ENCODE measurements at regions not wholly inside any gene's neighbourhood (a gene's known extent, or its start where the extent isn't known, plus 50 kb on each side); places are given as distances from the start of the nearest gene placed in this dataset.

GRCh38 chr11:115060840-115061239 is 382.5 kb downstream of the NXPE2 start:
- no peaks in the 10 kb centered on the region for H3K27me3 ChIP-seq (ENCODE audit: low read depth)
- no peaks in the 10 kb centered on the region for H3K9me3 ChIP-seq
- DNase-seq (ENCODE audit: low spot score in 2 of 2): no peak
- no peak overlapping the region for H3K4me3 ChIP-seq
- H3K36me3 ChIP-seq (replicated peaks): no peaks in the 10 kb centered on the region
- no peaks in the 10 kb centered on the region for H3K4me1 ChIP-seq
- in situ Hi-C loops (cut with MboI; ENCODE audit: low sequenced_read_pairs): no loop called here

GRCh38 chr11:115065314-115065713 is 387.0 kb downstream of the NXPE2 start:
- Histone ChIP-seq H3K4me1 (no peaks in the 10 kb centered on the region), H3K36me3 (replicated peaks) (no peaks in the 10 kb centered on the region), H3K27me3 (ENCODE audit: low read depth) (no peaks in the 10 kb centered on the region), H3K9me3 (no peaks in the 10 kb centered on the region), H3K4me3 (no peak overlapping the region)
- in situ Hi-C loops (cut with MboI; ENCODE audit: low sequenced_read_pairs): no loop called here
- no peak for DNase-seq (ENCODE audit: low spot score in 2 of 2)

- Histone ChIP-seq H3K4me1 (no peaks in the 10 kb centered on the region), H3K4me3 (no peak overlapping the region), H3K27me3 (ENCODE audit: low read depth) (no peaks in the 10 kb centered on the region), H3K9me3 (no peaks in the 10 kb centered on the region), H3K36me3 (replicated peaks) (no peaks in the 10 kb centered on the region)
- no peak for DNase-seq (ENCODE audit: low spot score in 2 of 2)
- in situ Hi-C loops (cut with MboI; ENCODE audit: low sequenced_read_pairs): no loop called here
Measured at GRCh38 chr11:115065830-115066664, 387.7 kb downstream of the NXPE2 start.

GRCh38 chr11:115067471-115067870 is 389.1 kb downstream of the NXPE2 start:
- in situ Hi-C loops (cut with MboI; ENCODE audit: low sequenced_read_pairs): no loop called here
- DNase-seq (ENCODE audit: low spot score in 2 of 2): no peak
- H3K27me3 ChIP-seq (ENCODE audit: low read depth): no peaks in the 10 kb centered on the region

GRCh38 chr11:115067900-115068530 is 389.7 kb downstream of the NXPE2 start:
- no peaks in the 10 kb centered on the region for H3K4me1 ChIP-seq
- in situ Hi-C loops (cut with MboI; ENCODE audit: low sequenced_read_pairs): no loop called here
- no peak overlapping the region for H3K4me3 ChIP-seq
- no peak for DNase-seq (ENCODE audit: low spot score in 2 of 2)
- H3K9me3 ChIP-seq: no peaks in the 10 kb centered on the region
- H3K36me3 ChIP-seq (replicated peaks): no peaks in the 10 kb centered on the region
- H3K27me3 ChIP-seq (ENCODE audit: low read depth): no peaks in the 10 kb centered on the region

More at GRCh38 chr11:115067471-115067870, 389.1 kb downstream of the NXPE2 start:
- Histone ChIP-seq H3K36me3 (replicated peaks) (no peaks in the 10 kb centered on the region), H3K4me3 (no peak overlapping the region), H3K9me3 (no peaks in the 10 kb centered on the region), H3K4me1 (no peaks in the 10 kb centered on the region)

GRCh38 chr11:115069599-115069998 is 391.3 kb downstream of the NXPE2 start:
- in situ Hi-C loops (cut with MboI; ENCODE audit: low sequenced_read_pairs): no loop called here
- DNase-seq (ENCODE audit: low spot score in 2 of 2): no peak
- H3K4me1 ChIP-seq: no peaks in the 10 kb centered on the region
- no peaks in the 10 kb centered on the region for H3K36me3 ChIP-seq (replicated peaks)
- no peak overlapping the region for H3K4me3 ChIP-seq
- H3K9me3 ChIP-seq: no peaks in the 10 kb centered on the region
- H3K27me3 ChIP-seq (ENCODE audit: low read depth): no peaks in the 10 kb centered on the region

GRCh38 chr11:115075356-115075755 is 397.0 kb downstream of the NXPE2 start:
- Histone ChIP-seq H3K9me3 (no peaks in the 10 kb centered on the region), H3K4me3 (no peak overlapping the region), H3K36me3 (replicated peaks) (no peaks in the 10 kb centered on the region), H3K27me3 (ENCODE audit: low read depth) (no peaks in the 10 kb centered on the region), H3K4me1 (no peaks in the 10 kb centered on the region)
- in situ Hi-C loops (cut with MboI; ENCODE audit: low sequenced_read_pairs): no loop called here
- no peak for DNase-seq (ENCODE audit: low spot score in 2 of 2)

- H3K4me3 ChIP-seq: no peak overlapping the region
- H3K9me3 ChIP-seq: no peaks in the 10 kb centered on the region
- H3K4me1 ChIP-seq: no peaks in the 10 kb centered on the region
- in situ Hi-C loops (cut with MboI; ENCODE audit: low sequenced_read_pairs): no loop called here
- H3K36me3 ChIP-seq (replicated peaks): no peaks in the 10 kb centered on the region
- no peak for DNase-seq (ENCODE audit: low spot score in 2 of 2)
- no peaks in the 10 kb centered on the region for H3K27me3 ChIP-seq (ENCODE audit: low read depth)
Measured at GRCh38 chr11:115077740-115078139, 399.4 kb downstream of the NXPE2 start.

- Histone ChIP-seq H3K4me3 (no peak overlapping the region), H3K27me3 (ENCODE audit: low read depth) (no peaks in the 10 kb centered on the region), H3K9me3 (no peaks in the 10 kb centered on the region), H3K4me1 (no peaks in the 10 kb centered on the region), H3K36me3 (replicated peaks) (no peaks in the 10 kb centered on the region)
- in situ Hi-C loops (cut with MboI; ENCODE audit: low sequenced_read_pairs): no loop called here
- DNase-seq (ENCODE audit: low spot score in 2 of 2): no peak
Measured at GRCh38 chr11:115078461-115079438, 400.4 kb downstream of the NXPE2 start.

GRCh38 chr11:115080923-115081680 is 402.8 kb downstream of the NXPE2 start:
- Histone ChIP-seq H3K36me3 (replicated peaks) (no peaks in the 10 kb centered on the region), H3K4me3 (no peak overlapping the region), H3K4me1 (no peaks in the 10 kb centered on the region), H3K27me3 (ENCODE audit: low read depth) (no peaks in the 10 kb centered on the region), H3K9me3 (no peaks in the 10 kb centered on the region)
- in situ Hi-C loops (cut with MboI; ENCODE audit: low sequenced_read_pairs): no loop called here
- no peak for DNase-seq (ENCODE audit: low spot score in 2 of 2)

GRCh38 chr11:115081972-115082371 is 403.6 kb downstream of the NXPE2 start:
- DNase-seq (ENCODE audit: low spot score in 2 of 2): no peak
- no peaks in the 10 kb centered on the region for H3K4me1 ChIP-seq
- H3K36me3 ChIP-seq (replicated peaks): no peaks in the 10 kb centered on the region
- in situ Hi-C loops (cut with MboI; ENCODE audit: low sequenced_read_pairs): no loop called here
- no peak overlapping the region for H3K4me3 ChIP-seq
- H3K27me3 ChIP-seq (ENCODE audit: low read depth): no peaks in the 10 kb centered on the region
- H3K9me3 ChIP-seq: no peaks in the 10 kb centered on the region

GRCh38 chr11:115083144-115083806 is 404.9 kb downstream of the NXPE2 start:
- H3K36me3 ChIP-seq (replicated peaks): no peaks in the 10 kb centered on the region
- H3K4me1 ChIP-seq: no peaks in the 10 kb centered on the region
- H3K27me3 ChIP-seq (ENCODE audit: low read depth): no peaks in the 10 kb centered on the region
- no peaks in the 10 kb centered on the region for H3K9me3 ChIP-seq
- DNase-seq (ENCODE audit: low spot score in 2 of 2): no peak
- H3K4me3 ChIP-seq: no peak overlapping the region
- in situ Hi-C loops (cut with MboI; ENCODE audit: low sequenced_read_pairs): no loop called here

- no peaks in the 10 kb centered on the region for H3K4me1 ChIP-seq
- no peaks in the 10 kb centered on the region for H3K9me3 ChIP-seq
- in situ Hi-C loops (cut with MboI; ENCODE audit: low sequenced_read_pairs): no loop called here
- no peak overlapping the region for H3K4me3 ChIP-seq
- no peaks in the 10 kb centered on the region for H3K27me3 ChIP-seq (ENCODE audit: low read depth)
- H3K36me3 ChIP-seq (replicated peaks): no peaks in the 10 kb centered on the region
- DNase-seq (ENCODE audit: low spot score in 2 of 2): no peak
Measured at GRCh38 chr11:115084231-115084630, 405.9 kb downstream of the NXPE2 start.

Measured in HAP-1 (cell line).